ENCODE measurements at regions not wholly inside any gene's neighbourhood (a gene's known extent, or its start where the extent isn't known, plus 50 kb on each side); places are given as distances from the start of the nearest gene placed in this dataset.

DNA sequence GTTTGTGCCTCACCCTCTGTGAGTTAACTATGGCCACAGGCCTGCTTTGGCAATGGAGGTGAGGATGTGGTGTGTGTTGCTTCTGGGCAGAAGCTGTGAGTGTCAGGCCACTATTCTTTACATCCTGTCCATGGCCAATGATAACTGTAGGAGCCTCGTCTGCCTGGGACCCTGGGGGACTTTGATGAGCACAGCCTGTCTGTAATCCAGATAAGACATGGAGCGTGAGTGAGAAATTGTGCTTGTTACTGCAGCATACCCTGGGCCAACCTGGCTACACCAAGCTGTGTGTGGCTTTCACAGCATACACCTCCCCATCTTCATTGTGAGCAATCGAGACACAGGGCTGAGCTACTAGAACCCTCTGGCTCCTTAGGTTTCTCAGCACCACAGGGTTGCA lies 150.4 kb downstream of the MYLK4 start:
- TF ChIP-seq, protein P1, sequence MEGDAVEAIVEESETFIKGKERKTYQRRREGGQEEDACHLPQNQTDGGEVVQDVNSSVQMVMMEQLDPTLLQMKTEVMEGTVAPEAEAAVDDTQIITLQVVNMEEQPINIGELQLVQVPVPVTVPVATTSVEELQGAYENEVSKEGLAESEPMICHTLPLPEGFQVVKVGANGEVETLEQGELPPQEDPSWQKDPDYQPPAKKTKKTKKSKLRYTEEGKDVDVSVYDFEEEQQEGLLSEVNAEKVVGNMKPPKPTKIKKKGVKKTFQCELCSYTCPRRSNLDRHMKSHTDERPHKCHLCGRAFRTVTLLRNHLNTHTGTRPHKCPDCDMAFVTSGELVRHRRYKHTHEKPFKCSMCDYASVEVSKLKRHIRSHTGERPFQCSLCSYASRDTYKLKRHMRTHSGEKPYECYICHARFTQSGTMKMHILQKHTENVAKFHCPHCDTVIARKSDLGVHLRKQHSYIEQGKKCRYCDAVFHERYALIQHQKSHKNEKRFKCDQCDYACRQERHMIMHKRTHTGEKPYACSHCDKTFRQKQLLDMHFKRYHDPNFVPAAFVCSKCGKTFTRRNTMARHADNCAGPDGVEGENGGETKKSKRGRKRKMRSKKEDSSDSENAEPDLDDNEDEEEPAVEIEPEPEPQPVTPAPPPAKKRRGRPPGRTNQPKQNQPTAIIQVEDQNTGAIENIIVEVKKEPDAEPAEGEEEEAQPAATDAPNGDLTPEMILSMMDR (IDR thresholded peaks at IDR 0.05): no peak
- TF ChIP-seq POLR2AphosphoS5 (IDR thresholded peaks at IDR 0.05; ENCODE audit: low read depth, low read length): no peak
- no peak for TF ChIP-seq TCF7L2 (IDR thresholded peaks at IDR 0.05; ENCODE audit: low read depth, low read length)
- no peak for TF ChIP-seq SIN3A (IDR thresholded peaks at IDR 0.05; ENCODE audit: borderline replicate concordance, insufficient read depth, low read depth, low read length)
- TF ChIP-seq, protein P2, sequence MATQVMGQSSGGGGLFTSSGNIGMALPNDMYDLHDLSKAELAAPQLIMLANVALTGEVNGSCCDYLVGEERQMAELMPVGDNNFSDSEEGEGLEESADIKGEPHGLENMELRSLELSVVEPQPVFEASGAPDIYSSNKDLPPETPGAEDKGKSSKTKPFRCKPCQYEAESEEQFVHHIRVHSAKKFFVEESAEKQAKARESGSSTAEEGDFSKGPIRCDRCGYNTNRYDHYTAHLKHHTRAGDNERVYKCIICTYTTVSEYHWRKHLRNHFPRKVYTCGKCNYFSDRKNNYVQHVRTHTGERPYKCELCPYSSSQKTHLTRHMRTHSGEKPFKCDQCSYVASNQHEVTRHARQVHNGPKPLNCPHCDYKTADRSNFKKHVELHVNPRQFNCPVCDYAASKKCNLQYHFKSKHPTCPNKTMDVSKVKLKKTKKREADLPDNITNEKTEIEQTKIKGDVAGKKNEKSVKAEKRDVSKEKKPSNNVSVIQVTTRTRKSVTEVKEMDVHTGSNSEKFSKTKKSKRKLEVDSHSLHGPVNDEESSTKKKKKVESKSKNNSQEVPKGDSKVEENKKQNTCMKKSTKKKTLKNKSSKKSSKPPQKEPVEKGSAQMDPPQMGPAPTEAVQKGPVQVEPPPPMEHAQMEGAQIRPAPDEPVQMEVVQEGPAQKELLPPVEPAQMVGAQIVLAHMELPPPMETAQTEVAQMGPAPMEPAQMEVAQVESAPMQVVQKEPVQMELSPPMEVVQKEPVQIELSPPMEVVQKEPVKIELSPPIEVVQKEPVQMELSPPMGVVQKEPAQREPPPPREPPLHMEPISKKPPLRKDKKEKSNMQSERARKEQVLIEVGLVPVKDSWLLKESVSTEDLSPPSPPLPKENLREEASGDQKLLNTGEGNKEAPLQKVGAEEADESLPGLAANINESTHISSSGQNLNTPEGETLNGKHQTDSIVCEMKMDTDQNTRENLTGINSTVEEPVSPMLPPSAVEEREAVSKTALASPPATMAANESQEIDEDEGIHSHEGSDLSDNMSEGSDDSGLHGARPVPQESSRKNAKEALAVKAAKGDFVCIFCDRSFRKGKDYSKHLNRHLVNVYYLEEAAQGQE (IDR thresholded peaks at IDR 0.05; ENCODE audit: insufficient read depth in 1 of 2, low read depth in 2 of 2, low read length in 1 of 2): no peak

All from Panc1 (cell line).